IMR-90 (cell line): ENCODE measurements at regions not wholly inside any gene's neighbourhood (a gene's known extent, or its start where the extent isn't known, plus 50 kb on each side); places are given as distances from the start of the nearest gene placed in this dataset.

Experiments used
- ATAC-seq: fragments of 200-7000 bp; cut with Tn5 transposase; 2 replicates; pipeline ENCODE4 v1.9.1; 2020; ENCODE audit warnings: low read depth, mild to moderate bottlenecking, moderate library complexity
- BruUV-seq: library from RNA; stranded (reverse); fragments of 400-500 nt; replicated peaks from 2 replicates; lab custom pipeline; 2021; lab: Mats Ljungman, UMichigan
- CTCF ChIA-PET: fragments of 300-600 bp; formaldehyde crosslinking; extraction: SDS; loops from one replicate; lab custom pipeline; 2021; ENCODE audit warnings: antibody characterized with exemption; lab: Yijun Ruan, JAX
- POLR2A ChIA-PET: fragments of 300-600 bp; sonication (Branson Sonifier 250); formaldehyde crosslinking; loops from one replicate; lab custom pipeline; 2022; ENCODE audit warnings: antibody characterized with exemption; ENCODE audit not compliant: unreplicated experiment; lab: Charles Lee
- DNase-seq: peaks from one replicate; pipeline ENCODE4 v3.0.0; 2013
- H2AFZ ChIP-seq: replicated peaks from 2 replicates; pipeline ENCODE3; 2013; ENCODE audit warnings: low read length, mild to moderate bottlenecking; ENCODE audit not compliant: poor library complexity
- H2AK5ac ChIP-seq: 2 replicates; pipeline ENCODE4 v1.6.1; 2013; ENCODE audit warnings: low read depth, low read length, inconsistent platforms
- H2AK9ac ChIP-seq: replicated peaks from 2 replicates; pipeline ENCODE3; 2013; ENCODE audit warnings: mild to moderate bottlenecking, low read depth, low read length, moderate library complexity; ENCODE audit not compliant: poor library complexity
- H2BK120ac ChIP-seq: 2 replicates; pipeline ENCODE4 v1.6.1; 2013; ENCODE audit warnings: low read depth, low read length, inconsistent platforms
- H2BK15ac ChIP-seq: 3 replicates; pipeline ENCODE4 v1.6.1; 2013; ENCODE audit warnings: low read depth, low read length, inconsistent platforms
- H2BK20ac ChIP-seq: 2 replicates; pipeline ENCODE4 v1.6.1; 2013; ENCODE audit warnings: low read depth, mild to moderate bottlenecking, inconsistent platforms, low read length, moderate library complexity
- H2BK5ac ChIP-seq: 2 replicates; pipeline ENCODE4 v1.6.1; 2013; ENCODE audit warnings: mild to moderate bottlenecking, low read depth, low read length, inconsistent platforms; ENCODE audit not compliant: poor library complexity, severe bottlenecking
- H3K14ac ChIP-seq: replicated peaks from 2 replicates; pipeline ENCODE4 v1.6.1; 2013; ENCODE audit warnings: low read depth, low read length, inconsistent platforms
- H3K18ac ChIP-seq: 2 replicates; pipeline ENCODE4 v1.6.1; 2013; ENCODE audit warnings: low read depth, low read length, control low read depth
- H3K23ac ChIP-seq: 2 replicates; pipeline ENCODE4 v1.6.1; 2013; ENCODE audit warnings: low read depth, low read length, inconsistent platforms
- H3K27ac ChIP-seq: 2 replicates; pipeline ENCODE4 v1.5.1; 2013; ENCODE audit warnings: mild to moderate bottlenecking, control low read depth, low read length; ENCODE audit not compliant: insufficient read depth
- H3K27me3 ChIP-seq: 2 replicates; pipeline ENCODE4 v1.6.1; 2013; ENCODE audit warnings: low read length; ENCODE audit not compliant: control insufficient read depth, insufficient read depth
- H3K36me3 ChIP-seq: 2 replicates; pipeline ENCODE4 v1.6.1; 2013; ENCODE audit warnings: low read length, mixed read lengths; ENCODE audit not compliant: control insufficient read depth, insufficient read depth
- H3K4ac ChIP-seq: 2 replicates; pipeline ENCODE4 v1.6.1; 2013; ENCODE audit warnings: low read depth, low read length, inconsistent platforms
- H3K4me1 ChIP-seq: 2 replicates; pipeline ENCODE4 v1.6.1; 2013; ENCODE audit warnings: low read length, mixed read lengths; ENCODE audit not compliant: control insufficient read depth, insufficient read depth
- H3K4me2 ChIP-seq: 2 replicates; pipeline ENCODE4 v1.6.1; 2013; ENCODE audit warnings: low read depth, mild to moderate bottlenecking, control low read depth, low read length, moderate library complexity
- H3K4me3 ChIP-seq: 2 replicates; pipeline ENCODE4 v1.5.1; 2013; ENCODE audit warnings: low read depth, mild to moderate bottlenecking, control low read depth, low read length, moderate library complexity; ENCODE audit not compliant: insufficient read depth
- H3K56ac ChIP-seq: 2 replicates; pipeline ENCODE4 v1.6.1; 2013; ENCODE audit warnings: low read length, inconsistent platforms; ENCODE audit not compliant: insufficient read depth; ENCODE audit errors: extremely low read depth
- H3K79me1 ChIP-seq, 2 experiments: 2 replicates each; pipeline ENCODE4 v1.6.1; 2013; ENCODE audit warnings: low read length in 2 of 2, inconsistent platforms in 1 of 2, low read depth in 1 of 2
- H3K9ac ChIP-seq: 2 replicates; pipeline ENCODE4 v1.6.1; 2013; ENCODE audit warnings: low read depth, low read length, control low read depth
- H3K9me1 ChIP-seq: 2 replicates; pipeline ENCODE4 v1.6.1; 2013; ENCODE audit warnings: low read length, inconsistent platforms; ENCODE audit not compliant: insufficient read depth
- H3K9me3 ChIP-seq: 2 replicates; pipeline ENCODE4 v1.6.1; 2013; ENCODE audit warnings: low read length; ENCODE audit not compliant: control insufficient read depth, insufficient read depth
- H4K20me1 ChIP-seq: 2 replicates; pipeline ENCODE4 v1.6.1; 2013; ENCODE audit warnings: low read length, inconsistent platforms; ENCODE audit not compliant: insufficient read depth
- H4K5ac ChIP-seq: 2 replicates; pipeline ENCODE4 v1.6.1; 2013; ENCODE audit warnings: mild to moderate bottlenecking, low read depth, low read length, control low read depth
- H4K8ac ChIP-seq, 2 experiments: 2 replicates each; pipeline ENCODE4 v1.6.1; 2013; ENCODE audit warnings: low read depth in 2 of 2, low read length in 2 of 2, control low read depth in 1 of 2, inconsistent platforms in 1 of 2
- H4K91ac ChIP-seq: 2 replicates; pipeline ENCODE4 v1.6.1; 2013; ENCODE audit warnings: low read depth, low read length, inconsistent platforms; ENCODE audit not compliant: insufficient read depth
- CEBPB ChIP-seq: IDR thresholded peaks from 2 replicates; pipeline ENCODE4 v1.6.1; 2012; ENCODE audit warnings: low read depth, low read length, improper control_type of control experiment
- RFX5 ChIP-seq: IDR thresholded peaks from 2 replicates; pipeline ENCODE4 v1.8.0; 2012; ENCODE audit warnings: low read depth, mild to moderate bottlenecking, low read length, moderate library complexity
- WGBS, 2 experiments: methylation state at CpG; one replicate each; pipeline versions ENCODE4 v1.1.5 to v1.1.7; 2013; ENCODE audit warnings: missing lambda C conversion rate in 2 of 2; ENCODE audit not compliant: insufficient read length in 1 of 2; ENCODE audit errors: extremely low coverage in 2 of 2; 5-methylcytosine and 5-hydroxymethylcytosine counted together
- dilution Hi-C: fragments of 300-500 bp; cut with HindIII; formaldehyde crosslinking; loops from one replicate; pipeline ENCODE4 v1.14.3; 2018; ENCODE audit warnings: low sequenced_read_pairs; ENCODE audit not compliant: unreplicated experiment
- in situ Hi-C: fragments of 300-500 bp; cut with MboI; formaldehyde crosslinking; loops from 3 replicates; pipeline ENCODE4 v1.14.3; 2019; ENCODE audit warnings: low sequenced_read_pairs, inconsistent platforms, mixed read lengths
- intact Hi-C: fragments of 100-400 bp; cut with micrococcal nuclease; formaldehyde crosslinking; loops from 2 replicates; pipeline ENCODE4 v1.10.0; 2022
- TF ChIP-seq, protein P1 (sequence below): conservative IDR thresholded peaks from 2 replicates; pipeline ENCODE4 v1.5.1; 2012; ENCODE audit warnings: mild to moderate bottlenecking, low read depth, low read length, improper control_type of control experiment
- TF ChIP-seq, protein P2 (sequence below): fragments of 150-350 bp; IDR thresholded peaks from 2 replicates; pipeline ENCODE4 v1.6.1; 2016; ENCODE audit warnings: low read depth, mild to moderate bottlenecking, low read length, moderate library complexity, borderline replicate concordance

GRCh38 chr9:39587844-39588499 lies 232.5 kb downstream of the SPATA31A1 start:
- no TSS peak for BruUV-seq
- Histone ChIP-seq H2AK9ac (no peak overlapping the region), H2BK120ac (no peak overlapping the region), H3K9me1 (no peaks in the 10 kb centered on the region), H3K18ac (no peak overlapping the region), H3K4ac (no peak overlapping the region), H3K9ac (no peak overlapping the region), H3K9me3 (no peaks in the 10 kb centered on the region; the same call in 1 of the 2 replicates), H3K79me1 (no peaks in the 10 kb centered on the region), H2BK20ac (no peak overlapping the region), H4K5ac (no peak overlapping the region), H3K23ac (no peak overlapping the region), H3K27me3 (no peaks in the 10 kb centered on the region), H3K4me1 (no peaks in the 10 kb centered on the region), H2BK5ac (no peak overlapping the region), H2BK15ac (no peak overlapping the region), H2AK5ac (no peak overlapping the region), H3K27ac (no peak overlapping the region), H4K20me1 (no peaks in the 10 kb centered on the region), H3K14ac (no peak overlapping the region), H3K56ac (no peak overlapping the region), H2AFZ (no peak overlapping the region), H3K36me3 (no peaks in the 10 kb centered on the region), H4K8ac (no peak overlapping the region), H3K4me3 (no peak overlapping the region), H3K4me2 (no peak overlapping the region), H4K91ac (no peak overlapping the region)
- intact Hi-C loops (no loop called here), in situ Hi-C loops (no loop called here), dilution Hi-C loops (no loop called here)
- ChIA-PET POLR2A (no interaction called here), CTCF (no interaction called here)
- ATAC-seq (no peak), DNase-seq (no peak)
- TF ChIP-seq RFX5 = no peak
- TF ChIP-seq, protein P1, sequence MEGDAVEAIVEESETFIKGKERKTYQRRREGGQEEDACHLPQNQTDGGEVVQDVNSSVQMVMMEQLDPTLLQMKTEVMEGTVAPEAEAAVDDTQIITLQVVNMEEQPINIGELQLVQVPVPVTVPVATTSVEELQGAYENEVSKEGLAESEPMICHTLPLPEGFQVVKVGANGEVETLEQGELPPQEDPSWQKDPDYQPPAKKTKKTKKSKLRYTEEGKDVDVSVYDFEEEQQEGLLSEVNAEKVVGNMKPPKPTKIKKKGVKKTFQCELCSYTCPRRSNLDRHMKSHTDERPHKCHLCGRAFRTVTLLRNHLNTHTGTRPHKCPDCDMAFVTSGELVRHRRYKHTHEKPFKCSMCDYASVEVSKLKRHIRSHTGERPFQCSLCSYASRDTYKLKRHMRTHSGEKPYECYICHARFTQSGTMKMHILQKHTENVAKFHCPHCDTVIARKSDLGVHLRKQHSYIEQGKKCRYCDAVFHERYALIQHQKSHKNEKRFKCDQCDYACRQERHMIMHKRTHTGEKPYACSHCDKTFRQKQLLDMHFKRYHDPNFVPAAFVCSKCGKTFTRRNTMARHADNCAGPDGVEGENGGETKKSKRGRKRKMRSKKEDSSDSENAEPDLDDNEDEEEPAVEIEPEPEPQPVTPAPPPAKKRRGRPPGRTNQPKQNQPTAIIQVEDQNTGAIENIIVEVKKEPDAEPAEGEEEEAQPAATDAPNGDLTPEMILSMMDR = no peak
- TF ChIP-seq, protein P2, sequence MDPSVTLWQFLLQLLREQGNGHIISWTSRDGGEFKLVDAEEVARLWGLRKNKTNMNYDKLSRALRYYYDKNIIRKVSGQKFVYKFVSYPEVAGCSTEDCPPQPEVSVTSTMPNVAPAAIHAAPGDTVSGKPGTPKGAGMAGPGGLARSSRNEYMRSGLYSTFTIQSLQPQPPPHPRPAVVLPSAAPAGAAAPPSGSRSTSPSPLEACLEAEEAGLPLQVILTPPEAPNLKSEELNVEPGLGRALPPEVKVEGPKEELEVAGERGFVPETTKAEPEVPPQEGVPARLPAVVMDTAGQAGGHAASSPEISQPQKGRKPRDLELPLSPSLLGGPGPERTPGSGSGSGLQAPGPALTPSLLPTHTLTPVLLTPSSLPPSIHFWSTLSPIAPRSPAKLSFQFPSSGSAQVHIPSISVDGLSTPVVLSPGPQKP = no peak
- no peak for TF ChIP-seq CEBPB
- WGBS, 2 experiments = 70% methylated on average over 2 of the region's 3 CpGs; no CpG with 5 or more reads in 1 of the 2 experiments
